Neural cell (in vitro differentiated cells): ENCODE measurements at regions not wholly inside any gene's neighbourhood (a gene's known extent, or its start where the extent isn't known, plus 50 kb on each side); places are given as distances from the start of the nearest gene placed in this dataset.

Source experiments
- H2AFZ ChIP-seq: fragments of 200-600, 300-800 bp; sonication (generic), shearing (Covaris generic); 2 replicates; pipeline ENCODE4 v1.6.0; 2014; ENCODE audit warnings: low read depth, mild to moderate bottlenecking, antibody characterized with exemption, low read length, moderate library complexity
- H3F3A ChIP-seq: fragments of 200-600 bp; shearing (Covaris generic); 2 replicates; pipeline ENCODE4 v1.6.1; 2016; ENCODE audit warnings: mild to moderate bottlenecking, moderate library complexity, mixed read lengths, antibody characterized with exemption, low read length; ENCODE audit not compliant: insufficient read depth, poor library complexity, severe bottlenecking
- H3K27ac ChIP-seq: fragments of 200-600, 300-800 bp; sonication (generic), shearing (Covaris generic); 2 replicates; pipeline ENCODE4 v1.5.1; 2014; ENCODE audit warnings: mild to moderate bottlenecking, low read length, moderate library complexity
- H3K27me3 ChIP-seq: fragments of 300-800, 200-600 bp; sonication (generic), shearing (Covaris generic); 2 replicates; pipeline ENCODE4 v1.6.0; 2014; ENCODE audit warnings: mild to moderate bottlenecking, low read depth, low read length, moderate library complexity; ENCODE audit not compliant: insufficient read depth
- H3K36me3 ChIP-seq: fragments of 300-800, 200-600 bp; sonication (generic), shearing (Covaris generic); 2 replicates; pipeline ENCODE4 v1.5.1; 2014; ENCODE audit warnings: mild to moderate bottlenecking, antibody characterized with exemption, low read length, moderate library complexity; ENCODE audit not compliant: insufficient read depth
- H3K4me2 ChIP-seq: fragments of 300-800, 200-600 bp; sonication (generic), shearing (Covaris generic); 2 replicates; pipeline ENCODE4 v1.6.0; 2014; ENCODE audit warnings: mild to moderate bottlenecking, low read length
- H3K4me3 ChIP-seq: fragments of 300-800, 200-600 bp; sonication (generic), shearing (Covaris generic); 2 replicates; pipeline ENCODE4 v1.5.1; 2014; ENCODE audit warnings: mild to moderate bottlenecking, low read length, moderate library complexity
- H3K79me2 ChIP-seq: fragments of 200-600 bp; shearing (Covaris generic); replicated peaks from 2 replicates; pipeline ENCODE4 v1.6.0; 2014; ENCODE audit warnings: mild to moderate bottlenecking, low read length, moderate library complexity; ENCODE audit not compliant: insufficient read depth
- H3K9ac ChIP-seq: fragments of 300-800, 200-600 bp; sonication (generic), shearing (Covaris generic); 2 replicates; pipeline ENCODE4 v1.6.1; 2016; ENCODE audit warnings: mild to moderate bottlenecking, low read length, mixed read lengths
- H3K9me2 ChIP-seq: fragments of 200-600 bp; shearing (Covaris generic); 2 replicates; pipeline ENCODE4 v1.6.1; 2016; ENCODE audit warnings: mild to moderate bottlenecking, low read length, mixed read lengths; ENCODE audit not compliant: insufficient read depth
- H3K9me3 ChIP-seq: fragments of 200-600, 300-800 bp; sonication (generic), shearing (Covaris generic); 2 replicates; pipeline ENCODE4 v1.6.1; 2016; ENCODE audit warnings: mild to moderate bottlenecking, mixed run types, low read length, moderate library complexity, mixed read lengths
- H4K20me1 ChIP-seq: fragments of 200-600 bp; shearing (Covaris generic); 2 replicates; pipeline ENCODE4 v1.6.1; 2016; ENCODE audit warnings: mild to moderate bottlenecking, mixed run types; ENCODE audit not compliant: insufficient read depth
- EP300 ChIP-seq: fragments of 450-650 bp; conservative IDR thresholded peaks from 2 replicates; pipeline ENCODE4 v1.6.1; 2014; ENCODE audit warnings: antibody characterized with exemption, mild to moderate bottlenecking, moderate library complexity; ENCODE audit not compliant: poor library complexity, severe bottlenecking
- EZH2 ChIP-seq: fragments of 200-600, 300-800 bp; shearing (Covaris generic), sonication (generic); IDR thresholded peaks from 2 replicates; pipeline ENCODE4 v1.6.1; 2014; ENCODE audit warnings: antibody characterized with exemption, low read length, borderline replicate concordance, mild to moderate bottlenecking; ENCODE audit not compliant: insufficient read depth, poor library complexity, severe bottlenecking
- MXI1 ChIP-seq: fragments of 450-650 bp; conservative IDR thresholded peaks from 2 replicates; pipeline ENCODE4 v1.6.1; 2014; ENCODE audit warnings: antibody characterized with exemption, mild to moderate bottlenecking; ENCODE audit not compliant: poor library complexity, severe bottlenecking
- POLR2AphosphoS5 ChIP-seq: IDR thresholded peaks from 2 replicates; pipeline ENCODE4 v1.6.1; 2012
- RAD21 ChIP-seq: fragments of 450-650 bp; conservative IDR thresholded peaks from 2 replicates; pipeline ENCODE4 v1.6.1; 2014; ENCODE audit warnings: antibody characterized with exemption, mild to moderate bottlenecking, moderate library complexity
- REST ChIP-seq: IDR thresholded peaks from 2 replicates; pipeline ENCODE4 v1.6.1; 2012; ENCODE audit warnings: borderline replicate concordance
- SMC3 ChIP-seq: fragments of 450-650 bp; conservative IDR thresholded peaks from 2 replicates; pipeline ENCODE4 v1.6.1; 2014; ENCODE audit warnings: antibody characterized with exemption, mild to moderate bottlenecking, moderate library complexity; ENCODE audit not compliant: poor library complexity
- TAF1 ChIP-seq: IDR thresholded peaks from 2 replicates; pipeline ENCODE4 v1.6.1; 2012; ENCODE audit warnings: low read depth
- TF ChIP-seq, protein P1 (sequence below): fragments of 450-650 bp; IDR thresholded peaks from 2 replicates; pipeline ENCODE4 v1.5.1; 2014; ENCODE audit warnings: antibody characterized with exemption, mild to moderate bottlenecking, moderate library complexity; ENCODE audit not compliant: poor library complexity, severe bottlenecking

- Histone ChIP-seq H3K27me3 (no peaks in the 10 kb centered on the region), H3K27ac (no peak overlapping the region), H3K9ac (no peak overlapping the region), H3K36me3 (no peaks in the 10 kb centered on the region), H3K9me2 (no peaks in the 10 kb centered on the region), H2AFZ (no peak overlapping the region), H3F3A (no peaks in the 10 kb centered on the region), H4K20me1 (no peaks in the 10 kb centered on the region), H3K4me2 (no peak overlapping the region), H3K4me3 (no peak overlapping the region), H3K9me3 (no peaks in the 10 kb centered on the region), H3K79me2 (no peaks in the 10 kb centered on the region)
- no peak for TF ChIP-seq TAF1
- no peak for TF ChIP-seq POLR2AphosphoS5
- no peak for TF ChIP-seq EZH2
Measured at GRCh38 chr18:52216666-52217065, 123.3 kb upstream of the DCC start.

- H3K4me3 ChIP-seq = no peak overlapping the region
- no peak overlapping the region for H3K27ac ChIP-seq
- no peaks in the 10 kb centered on the region for H3K27me3 ChIP-seq
- H3K4me2 ChIP-seq = no peak overlapping the region
- no peaks in the 10 kb centered on the region for H4K20me1 ChIP-seq
- H3K9me3 ChIP-seq = no peaks in the 10 kb centered on the region
- no peaks in the 10 kb centered on the region for H3K79me2 ChIP-seq
- H2AFZ ChIP-seq = no peak overlapping the region
- no peak for TF ChIP-seq POLR2AphosphoS5
- no peak for TF ChIP-seq REST
- TF ChIP-seq EP300 = no peak
- TF ChIP-seq MXI1 = no peak
- TF ChIP-seq SMC3 = no peak
- TF ChIP-seq RAD21 = no peak
- TF ChIP-seq TAF1 = no peak
- TF ChIP-seq, protein P1, sequence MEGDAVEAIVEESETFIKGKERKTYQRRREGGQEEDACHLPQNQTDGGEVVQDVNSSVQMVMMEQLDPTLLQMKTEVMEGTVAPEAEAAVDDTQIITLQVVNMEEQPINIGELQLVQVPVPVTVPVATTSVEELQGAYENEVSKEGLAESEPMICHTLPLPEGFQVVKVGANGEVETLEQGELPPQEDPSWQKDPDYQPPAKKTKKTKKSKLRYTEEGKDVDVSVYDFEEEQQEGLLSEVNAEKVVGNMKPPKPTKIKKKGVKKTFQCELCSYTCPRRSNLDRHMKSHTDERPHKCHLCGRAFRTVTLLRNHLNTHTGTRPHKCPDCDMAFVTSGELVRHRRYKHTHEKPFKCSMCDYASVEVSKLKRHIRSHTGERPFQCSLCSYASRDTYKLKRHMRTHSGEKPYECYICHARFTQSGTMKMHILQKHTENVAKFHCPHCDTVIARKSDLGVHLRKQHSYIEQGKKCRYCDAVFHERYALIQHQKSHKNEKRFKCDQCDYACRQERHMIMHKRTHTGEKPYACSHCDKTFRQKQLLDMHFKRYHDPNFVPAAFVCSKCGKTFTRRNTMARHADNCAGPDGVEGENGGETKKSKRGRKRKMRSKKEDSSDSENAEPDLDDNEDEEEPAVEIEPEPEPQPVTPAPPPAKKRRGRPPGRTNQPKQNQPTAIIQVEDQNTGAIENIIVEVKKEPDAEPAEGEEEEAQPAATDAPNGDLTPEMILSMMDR = no peak
- TF ChIP-seq EZH2 = no peak
- H3K9me2 ChIP-seq = no peaks in the 10 kb centered on the region
- H3K9ac ChIP-seq = no peak overlapping the region
- H3K36me3 ChIP-seq = no peaks in the 10 kb centered on the region
- no peaks in the 10 kb centered on the region for H3F3A ChIP-seq
Measured at GRCh38 chr18:52219102-52219501, 120.9 kb upstream of the DCC start.

DNA sequence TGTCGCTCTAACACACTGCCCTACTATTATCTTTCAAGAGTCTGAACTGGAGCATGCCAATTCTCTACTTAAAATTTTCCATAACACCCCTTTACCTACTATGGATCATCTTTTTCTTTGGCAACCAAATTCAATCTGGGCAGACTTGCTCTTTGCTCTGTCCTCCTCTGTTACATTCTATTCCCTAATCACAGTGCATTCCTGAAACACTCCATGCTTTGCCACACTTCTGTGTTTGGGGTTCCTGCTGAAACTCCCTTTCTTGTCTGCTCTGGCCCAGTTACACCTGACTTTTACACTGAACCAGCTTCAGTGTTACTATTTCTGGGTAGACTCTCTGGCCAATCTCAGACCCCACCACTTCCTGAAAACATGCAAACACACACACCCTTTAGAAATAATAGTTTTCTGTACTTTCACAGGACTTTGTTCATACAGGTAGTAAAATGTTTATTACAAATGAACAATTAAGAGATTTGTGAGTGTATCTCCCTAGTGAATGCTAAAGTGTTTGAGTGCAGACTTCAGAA is 119.9 kb upstream of the DCC start:
- H3K27ac ChIP-seq = no peak overlapping the region
- H3K27me3 ChIP-seq = no peaks in the 10 kb centered on the region
- H3K36me3 ChIP-seq = no peaks in the 10 kb centered on the region
- no peaks in the 10 kb centered on the region for H3K79me2 ChIP-seq
- H3K4me3 ChIP-seq = no peak overlapping the region
- H3K9me2 ChIP-seq = no peaks in the 10 kb centered on the region
- no peaks in the 10 kb centered on the region for H4K20me1 ChIP-seq
- no peaks in the 10 kb centered on the region for H3F3A ChIP-seq
- no peak overlapping the region for H3K4me2 ChIP-seq
- no peaks in the 10 kb centered on the region for H3K9me3 ChIP-seq
- H3K9ac ChIP-seq = no peak overlapping the region
- TF ChIP-seq EZH2 (no peak), SMC3 (no peak), MXI1 (no peak)
- no peak overlapping the region for H2AFZ ChIP-seq
